GM10266 (cell line): ENCODE measurements at regions not wholly inside any gene's neighbourhood (a gene's known extent, or its start where the extent isn't known, plus 50 kb on each side); places are given as distances from the start of the nearest gene placed in this dataset.
"Not testable (repeated sequence)": the region's sequence is repeated elsewhere in the genome, so short reads cannot be mapped to it uniquely, and the experiment has no call there.

Source experiments
- DNase-seq: peaks from one replicate; pipeline ENCODE4 v3.0.0; 2012; ENCODE audit errors: extremely low spot score
- CTCF ChIP-seq: IDR thresholded peaks from 2 replicates; pipeline ENCODE4 v1.5.1; 2012; ENCODE audit warnings: mild to moderate bottlenecking, low read depth; ENCODE audit not compliant: control insufficient read depth, insufficient read depth; ENCODE audit errors: missing control alignments

GRCh38 chr10:43997330-43997729 is 348.6 kb upstream of the ZNF32 start:
- TF ChIP-seq CTCF = no peak
- DNase-seq = no peak

GRCh38 chr10:43994539-43994938 is 345.9 kb upstream of the ZNF32 start:
- DNase-seq = no peak
- no peak for TF ChIP-seq CTCF

GRCh38 chr10:43992816-43993215 is 344.1 kb upstream of the ZNF32 start:
- DNase-seq = not testable (repeated sequence)

- no peak for DNase-seq
- TF ChIP-seq CTCF = no peak
Measured at GRCh38 chr10:43986374-43986773, 337.7 kb upstream of the ZNF32 start.

GRCh38 chr10:43985941-43986340 is 337.3 kb upstream of the ZNF32 start:
- DNase-seq = no peak
- no peak for TF ChIP-seq CTCF

- no peak for DNase-seq
- no peak for TF ChIP-seq CTCF
Measured at GRCh38 chr10:43983856-43984271, 335.2 kb upstream of the ZNF32 start.

- no peak for TF ChIP-seq CTCF
- DNase-seq = no peak
Measured at GRCh38 chr10:43983405-43983804, 334.7 kb upstream of the ZNF32 start.

GRCh38 chr10:43982250-43982649 is 333.6 kb upstream of the ZNF32 start:
- no peak for DNase-seq
- TF ChIP-seq CTCF = no peak
